Nephron (organoid): ENCODE measurements at regions not wholly inside any gene's neighbourhood (a gene's known extent, or its start where the extent isn't known, plus 50 kb on each side); places are given as distances from the start of the nearest gene placed in this dataset.

Source experiments
- H3K27ac Mint-ChIP-seq, 3 experiments: 2 replicates each; pipeline ENCODE4 v1.8.0; 2020; ENCODE audit warnings: mixed read lengths in 3 of 3, mild to moderate bottlenecking in 2 of 3, moderate library complexity in 1 of 3
- H3K27me3 Mint-ChIP-seq: 2 replicates; pipeline ENCODE4 v1.8.0; 2021; ENCODE audit warnings: low read depth, mild to moderate bottlenecking, moderate library complexity, mixed read lengths
- H3K36me3 Mint-ChIP-seq: 2 replicates; pipeline ENCODE4 v1.8.0; 2020; ENCODE audit warnings: low read depth, mixed read lengths
- H3K4me1 Mint-ChIP-seq: 2 replicates; pipeline ENCODE4 v1.8.0; 2020; ENCODE audit warnings: mixed read lengths
- H3K4me3 Mint-ChIP-seq, 3 experiments: 2 replicates each; pipeline ENCODE4 v1.8.0; 2020; ENCODE audit warnings: mild to moderate bottlenecking in 3 of 3, mixed read lengths in 3 of 3, moderate library complexity in 2 of 3
- H3K9me3 Mint-ChIP-seq: 2 replicates; pipeline ENCODE4 v1.8.0; 2020; ENCODE audit warnings: mixed read lengths
- CTCF ChIP-seq, 3 experiments: fragments of 200-600 bp; sonication (generic); IDR thresholded peaks; one replicate each; pipeline ENCODE4 v1.5.0; 2021; ENCODE audit warnings: antibody characterized with exemption in 3 of 3; ENCODE audit not compliant: unreplicated experiment in 3 of 3

- Mint-ChIP-seq H3K9me3 (no peaks in the 10 kb centered on the region), H3K4me3 (no peak overlapping the region), H3K27ac (no peak overlapping the region), H3K4me1 (no peaks in the 10 kb centered on the region), H3K27me3 (no peaks in the 10 kb centered on the region), H3K36me3 (no peaks in the 10 kb centered on the region)
- TF ChIP-seq CTCF (IDR thresholded peaks at IDR 0.05; ENCODE audit: unreplicated experiment in 3 of 3), result no peak
Measured at GRCh38 chr4:103923551-103923950, 203.8 kb upstream of the TACR3 start.

- Mint-ChIP-seq H3K4me1 (no peaks in the 10 kb centered on the region), H3K4me3 (no peak overlapping the region), H3K36me3 (no peaks in the 10 kb centered on the region), H3K9me3 (no peaks in the 10 kb centered on the region), H3K27ac (no peak overlapping the region), H3K27me3 (no peaks in the 10 kb centered on the region)
- no peak for TF ChIP-seq CTCF (IDR thresholded peaks at IDR 0.05; ENCODE audit: unreplicated experiment in 3 of 3)
Measured at GRCh38 chr4:103918214-103918613, 198.4 kb upstream of the TACR3 start.

- H3K36me3 Mint-ChIP-seq, result no peaks in the 10 kb centered on the region
- H3K4me3 Mint-ChIP-seq, result no peak overlapping the region
- H3K27me3 Mint-ChIP-seq, result no peaks in the 10 kb centered on the region
- no peaks in the 10 kb centered on the region for H3K4me1 Mint-ChIP-seq
- no peak overlapping the region for H3K27ac Mint-ChIP-seq
- H3K9me3 Mint-ChIP-seq, result no peaks in the 10 kb centered on the region
- TF ChIP-seq CTCF (IDR thresholded peaks at IDR 0.05; ENCODE audit: unreplicated experiment in 3 of 3), result peak; percentile 63 to 66 (median 65)
Measured at GRCh38 chr4:103915224-103915869, 195.6 kb upstream of the TACR3 start.

- no peak overlapping the region for H3K4me3 Mint-ChIP-seq
- H3K4me1 Mint-ChIP-seq, result no peaks in the 10 kb centered on the region
- no peak overlapping the region for H3K27ac Mint-ChIP-seq
- no peak for TF ChIP-seq CTCF (IDR thresholded peaks at IDR 0.05; ENCODE audit: unreplicated experiment in 3 of 3)
- H3K36me3 Mint-ChIP-seq, result no peaks in the 10 kb centered on the region
- no peaks in the 10 kb centered on the region for H3K27me3 Mint-ChIP-seq
- H3K9me3 Mint-ChIP-seq, result no peaks in the 10 kb centered on the region
Measured at GRCh38 chr4:103907414-103907813, 187.6 kb upstream of the TACR3 start.

GRCh38 chr4:103904123-103904522, 184.3 kb upstream of the TACR3 start:
- no peak overlapping the region for H3K4me3 Mint-ChIP-seq
- no peaks in the 10 kb centered on the region for H3K9me3 Mint-ChIP-seq
- H3K36me3 Mint-ChIP-seq, result no peaks in the 10 kb centered on the region
- H3K27ac Mint-ChIP-seq, result no peak overlapping the region
- TF ChIP-seq CTCF (IDR thresholded peaks at IDR 0.05; ENCODE audit: unreplicated experiment in 3 of 3), result no peak
- no peaks in the 10 kb centered on the region for H3K27me3 Mint-ChIP-seq
- no peaks in the 10 kb centered on the region for H3K4me1 Mint-ChIP-seq

- no peaks in the 10 kb centered on the region for H3K27me3 Mint-ChIP-seq
- H3K4me3 Mint-ChIP-seq, result no peak overlapping the region
- TF ChIP-seq CTCF (IDR thresholded peaks at IDR 0.05; ENCODE audit: unreplicated experiment in 3 of 3), result no peak
Measured at GRCh38 chr4:103902730-103903129, 182.9 kb upstream of the TACR3 start.

More at GRCh38 chr4:103902730-103903129, 182.9 kb upstream of the TACR3 start:
- no peaks in the 10 kb centered on the region for H3K36me3 Mint-ChIP-seq
- H3K9me3 Mint-ChIP-seq, result no peaks in the 10 kb centered on the region
- H3K4me1 Mint-ChIP-seq, result no peaks in the 10 kb centered on the region
- H3K27ac Mint-ChIP-seq, result no peak overlapping the region
